ENCODE measurements at regions not wholly inside any gene's neighbourhood (a gene's known extent, or its start where the extent isn't known, plus 50 kb on each side); places are given as distances from the start of the nearest gene placed in this dataset.

DNA sequence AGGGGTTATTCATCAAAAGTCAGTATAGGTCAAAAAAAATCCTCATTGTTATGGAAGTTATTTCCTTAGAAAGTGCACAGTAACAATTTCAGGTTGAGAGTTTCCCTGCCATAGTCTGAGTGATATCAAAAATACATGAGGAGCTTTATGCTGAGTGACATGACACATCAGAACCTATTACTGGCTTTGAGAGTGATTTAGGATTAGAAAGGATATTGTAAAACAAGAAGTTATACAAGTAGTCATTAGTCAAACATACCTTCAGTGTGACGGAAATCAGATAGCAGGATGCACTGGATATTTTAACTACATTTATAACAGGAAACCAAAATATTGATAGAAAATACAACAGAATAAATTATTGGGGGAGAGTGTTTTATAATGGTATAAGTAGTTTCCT, 471.1 kb downstream of the VGLL3 start:
- TF ChIP-seq CTCF (IDR thresholded peaks at IDR 0.05): no peak
- no peak for ATAC-seq (ENCODE audit: low FRiP score)
- no peak for DNase-seq (ENCODE audit: low spot score)

- DNase-seq (ENCODE audit: low spot score): no peak
- no peak for TF ChIP-seq CTCF (IDR thresholded peaks at IDR 0.05)
- ATAC-seq (ENCODE audit: low FRiP score): no peak
Observed at GRCh38 chr3:86481636-86482035, 509.3 kb downstream of the VGLL3 start.

GRCh38 chr3:86481031-86481430, 509.9 kb downstream of the VGLL3 start:
- no peak for ATAC-seq (ENCODE audit: low FRiP score)
- no peak for TF ChIP-seq CTCF (IDR thresholded peaks at IDR 0.05)

DNA sequence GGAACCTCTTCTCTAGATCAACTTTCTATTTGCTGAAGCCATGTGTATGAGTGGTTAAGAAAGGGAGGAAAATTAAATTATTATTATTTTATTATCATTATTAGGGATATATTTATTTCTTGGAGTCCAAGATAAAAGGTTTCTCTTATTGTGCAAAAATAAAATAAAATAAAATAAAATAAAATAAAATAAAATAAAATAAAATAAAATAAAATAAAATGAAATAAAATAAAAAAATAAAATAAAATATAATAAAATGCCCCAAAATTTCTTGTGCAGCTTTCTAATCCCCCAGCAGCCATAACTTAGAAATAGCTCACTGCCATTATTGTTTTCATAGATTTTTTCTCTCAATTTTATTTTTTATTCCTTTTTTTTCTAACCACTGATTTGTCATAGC, 526.8 kb downstream of the VGLL3 start:
- no peak for TF ChIP-seq CTCF (IDR thresholded peaks at IDR 0.05)
- DNase-seq (ENCODE audit: low spot score): no peak
- ATAC-seq (ENCODE audit: low FRiP score): no peak

More at GRCh38 chr3:86481031-86481430, 509.9 kb downstream of the VGLL3 start:
- no peak for DNase-seq (ENCODE audit: low spot score)

DNA sequence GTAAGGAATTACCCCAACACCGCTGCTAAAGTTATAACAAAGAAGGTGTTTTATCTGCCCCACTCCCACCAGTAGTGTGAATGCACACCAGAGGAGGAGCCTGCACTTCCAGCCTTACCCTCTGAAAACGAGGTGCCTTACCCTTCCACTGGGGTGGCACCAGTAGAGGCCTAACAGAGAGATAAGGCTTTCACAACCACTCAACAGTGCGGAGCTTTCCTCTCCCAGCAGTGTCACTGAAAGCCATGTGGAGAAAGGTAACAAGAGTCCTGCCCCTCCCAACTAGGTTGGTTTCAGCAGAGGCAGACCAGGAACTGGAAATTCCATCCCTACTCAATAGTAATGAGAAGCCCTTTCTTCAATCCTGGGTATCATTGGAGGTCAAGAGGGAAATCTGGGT, 539.2 kb downstream of the VGLL3 start:
- DNase-seq (ENCODE audit: low spot score) (no peak), ATAC-seq (ENCODE audit: low FRiP score) (no peak)
- TF ChIP-seq CTCF (IDR thresholded peaks at IDR 0.05): no peak

DNA sequence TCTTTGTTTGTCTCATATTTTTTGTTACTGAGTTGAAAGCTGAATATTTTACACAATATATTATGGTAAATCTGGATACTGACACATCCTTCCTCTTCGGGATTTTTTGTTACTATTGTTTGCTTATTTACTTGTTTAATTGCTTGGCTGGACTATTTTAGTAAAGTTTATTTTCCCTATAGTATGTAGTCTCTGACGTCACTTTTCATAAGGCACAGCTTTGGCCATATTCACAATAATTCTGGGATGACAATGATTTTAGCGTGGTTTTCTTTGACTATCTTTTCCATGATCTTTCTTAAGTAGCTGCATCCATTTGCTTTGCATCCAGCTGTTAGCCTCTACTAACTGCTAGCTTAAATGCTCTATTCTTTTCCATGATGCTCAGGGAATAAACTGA, 552.4 kb downstream of the VGLL3 start:
- ATAC-seq (ENCODE audit: low FRiP score) (no peak), DNase-seq (ENCODE audit: low spot score) (no peak)
- TF ChIP-seq CTCF (IDR thresholded peaks at IDR 0.05): no peak

- no peak for TF ChIP-seq CTCF (IDR thresholded peaks at IDR 0.05)
- ATAC-seq (ENCODE audit: low FRiP score) (no peak), DNase-seq (ENCODE audit: low spot score) (no peak)
Observed at GRCh38 chr3:86427343-86427742, 563.6 kb downstream of the VGLL3 start.

Data from omental fat pad (tissue), 3 donors.